Glutamatergic neuron (in vitro differentiated cells): ENCODE measurements at regions not wholly inside any gene's neighbourhood (a gene's known extent, or its start where the extent isn't known, plus 50 kb on each side); places are given as distances from the start of the nearest gene placed in this dataset.
A peak's percentile ranks its signal among the peaks of the same experiment; 100 is the strongest.

Experiments
- DNase-seq: peaks from one replicate; pipeline ENCODE4 v3.0.0; 2022
- H3K27ac Mint-ChIP-seq: one replicate; pipeline ENCODE4 v1.8.0; 2020; ENCODE audit warnings: mild to moderate bottlenecking, mixed read lengths, inconsistent platforms; ENCODE audit not compliant: unreplicated experiment
- H3K27me3 Mint-ChIP-seq: one replicate; pipeline ENCODE4 v1.8.0; 2020; ENCODE audit warnings: mild to moderate bottlenecking, moderate library complexity, mixed read lengths, inconsistent platforms; ENCODE audit not compliant: unreplicated experiment
- H3K36me3 Mint-ChIP-seq: one replicate; pipeline ENCODE4 v1.8.0; 2020; ENCODE audit warnings: mild to moderate bottlenecking, mixed read lengths, inconsistent platforms; ENCODE audit not compliant: unreplicated experiment
- H3K4me1 Mint-ChIP-seq: one replicate; pipeline ENCODE4 v1.8.0; 2020; ENCODE audit warnings: mild to moderate bottlenecking, low read depth, mixed read lengths, inconsistent platforms; ENCODE audit not compliant: unreplicated experiment
- H3K4me3 Mint-ChIP-seq: one replicate; pipeline ENCODE4 v1.8.0; 2020; ENCODE audit warnings: mild to moderate bottlenecking, mixed read lengths, inconsistent platforms; ENCODE audit not compliant: unreplicated experiment
- H3K9me3 Mint-ChIP-seq: one replicate; pipeline ENCODE4 v1.8.0; 2020; ENCODE audit warnings: mild to moderate bottlenecking, moderate library complexity, mixed read lengths, inconsistent platforms; ENCODE audit not compliant: unreplicated experiment
- TF ChIP-seq, protein P1 (sequence below): fragments of 200-600 bp; sonication (generic); IDR thresholded peaks from one replicate; pipeline ENCODE4 v1.5.0; 2021; ENCODE audit not compliant: partially characterized antibody, unreplicated experiment

DNA sequence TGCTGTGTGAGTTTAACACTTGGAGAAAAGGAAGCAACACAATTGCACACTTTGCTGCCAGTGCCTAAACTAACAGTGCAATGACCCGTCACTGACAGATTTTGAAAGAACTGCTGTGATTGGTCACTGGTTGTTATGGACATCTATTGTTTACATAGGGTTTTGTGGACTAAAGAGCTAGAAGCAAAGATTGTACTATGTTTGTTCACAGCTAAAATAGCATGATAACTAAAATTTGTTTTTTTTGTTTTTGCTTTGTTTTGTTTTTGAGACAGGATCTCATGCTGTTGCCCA lies 112.4 kb upstream of the GOLGA8J start:
- DNase-seq, result no peak
- Mint-ChIP-seq H3K4me1 (peaks cover 2% of the 10 kb centered on the region), H3K4me3 (no peak overlapping the region), H3K36me3 (peaks cover 5% of the 10 kb centered on the region), H3K27ac (no peak overlapping the region), H3K27me3 (peaks cover 10% of the 10 kb centered on the region), H3K9me3 (no peaks in the 10 kb centered on the region)
- TF ChIP-seq, protein P1, sequence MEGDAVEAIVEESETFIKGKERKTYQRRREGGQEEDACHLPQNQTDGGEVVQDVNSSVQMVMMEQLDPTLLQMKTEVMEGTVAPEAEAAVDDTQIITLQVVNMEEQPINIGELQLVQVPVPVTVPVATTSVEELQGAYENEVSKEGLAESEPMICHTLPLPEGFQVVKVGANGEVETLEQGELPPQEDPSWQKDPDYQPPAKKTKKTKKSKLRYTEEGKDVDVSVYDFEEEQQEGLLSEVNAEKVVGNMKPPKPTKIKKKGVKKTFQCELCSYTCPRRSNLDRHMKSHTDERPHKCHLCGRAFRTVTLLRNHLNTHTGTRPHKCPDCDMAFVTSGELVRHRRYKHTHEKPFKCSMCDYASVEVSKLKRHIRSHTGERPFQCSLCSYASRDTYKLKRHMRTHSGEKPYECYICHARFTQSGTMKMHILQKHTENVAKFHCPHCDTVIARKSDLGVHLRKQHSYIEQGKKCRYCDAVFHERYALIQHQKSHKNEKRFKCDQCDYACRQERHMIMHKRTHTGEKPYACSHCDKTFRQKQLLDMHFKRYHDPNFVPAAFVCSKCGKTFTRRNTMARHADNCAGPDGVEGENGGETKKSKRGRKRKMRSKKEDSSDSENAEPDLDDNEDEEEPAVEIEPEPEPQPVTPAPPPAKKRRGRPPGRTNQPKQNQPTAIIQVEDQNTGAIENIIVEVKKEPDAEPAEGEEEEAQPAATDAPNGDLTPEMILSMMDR, result no peak

DNA sequence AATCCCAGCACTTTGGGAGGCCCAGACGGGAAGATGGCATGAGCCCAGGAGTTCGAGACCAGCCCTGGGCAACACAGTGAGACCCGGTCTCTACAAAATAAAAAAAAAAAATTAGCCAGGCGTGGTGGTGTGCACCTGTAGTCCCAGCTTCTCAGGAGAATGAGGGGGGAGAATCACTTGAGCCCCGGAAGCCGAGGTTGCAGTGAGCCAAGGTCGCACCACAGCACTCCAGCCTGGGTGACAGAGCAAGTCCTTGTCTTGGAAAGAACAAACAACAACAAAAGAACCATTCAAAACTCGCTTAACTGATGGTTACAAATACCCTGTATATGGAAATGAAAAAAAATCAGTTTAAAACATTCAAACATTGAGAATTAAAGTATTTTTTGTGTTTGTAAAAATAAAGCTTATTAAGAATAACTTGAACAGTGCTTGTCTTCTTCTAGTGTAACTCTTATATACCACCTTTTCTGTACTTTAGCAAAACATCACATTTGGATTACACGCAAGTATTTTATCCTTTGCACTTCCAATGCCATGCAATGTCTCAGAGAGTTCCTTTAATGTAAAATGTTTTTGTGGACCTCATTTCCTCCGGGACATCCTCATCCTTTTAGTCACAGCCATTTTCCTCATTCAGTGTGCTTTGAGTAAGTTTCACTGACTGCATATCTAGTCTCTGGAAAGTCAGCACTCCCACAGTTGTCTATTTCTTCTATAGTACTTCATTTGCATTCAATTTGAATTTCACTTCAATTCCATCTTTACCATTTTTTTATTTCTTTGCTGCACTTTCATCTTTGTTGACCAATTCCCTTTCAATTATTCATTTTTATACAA lies 113.0 kb upstream of the GOLGA8J start:
- Mint-ChIP-seq H3K4me1 (peaks cover 2% of the 10 kb centered on the region), H3K9me3 (no peaks in the 10 kb centered on the region), H3K27ac (no peak overlapping the region), H3K4me3 (peak overlapping the region; percentile 47), H3K36me3 (peaks cover 5% of the 10 kb centered on the region), H3K27me3 (peaks cover 10% of the 10 kb centered on the region)
- DNase-seq, result no peak
- TF ChIP-seq, protein P1, result no peak

DNA sequence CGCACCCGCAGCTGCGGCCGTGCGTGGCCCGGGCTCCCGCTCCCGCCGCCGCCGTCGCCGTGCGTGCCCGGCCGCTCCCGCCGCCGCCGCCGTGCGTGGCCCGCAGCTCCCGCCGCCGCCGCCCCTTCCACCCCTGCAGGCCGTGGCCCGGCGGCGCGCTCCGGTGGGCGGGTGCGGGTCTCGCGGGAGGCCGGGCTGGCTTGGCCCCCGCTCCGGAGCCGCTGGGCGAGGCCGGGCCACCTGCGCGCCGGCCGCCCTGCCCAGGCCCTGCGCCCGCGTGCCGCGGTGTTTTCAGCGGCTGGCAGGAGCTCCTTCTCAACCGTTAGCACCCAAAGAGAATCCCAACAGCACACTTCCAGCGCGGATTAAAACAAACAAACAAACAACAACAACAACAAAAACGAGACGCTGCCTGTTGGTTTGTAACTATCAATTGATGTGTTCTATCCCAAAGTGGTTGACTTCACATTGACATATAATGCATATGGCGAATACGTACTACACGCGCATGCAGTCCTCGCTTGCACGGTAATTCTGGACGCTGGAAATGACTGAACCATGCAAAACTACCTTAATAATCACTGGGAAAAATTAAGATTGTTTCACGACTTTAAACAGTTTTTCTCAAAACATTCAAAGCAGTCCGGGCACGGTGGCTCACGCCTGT lies 113.7 kb upstream of the GOLGA8J start:
- peak overlapping the region; percentile 52 for H3K27ac Mint-ChIP-seq
- TF ChIP-seq, protein P1, result no peak
- peaks cover 5% of the 10 kb centered on the region for H3K36me3 Mint-ChIP-seq
- no peaks in the 10 kb centered on the region for H3K9me3 Mint-ChIP-seq
- no peak for DNase-seq
- peaks cover 10% of the 10 kb centered on the region for H3K27me3 Mint-ChIP-seq
- H3K4me1 Mint-ChIP-seq, result peaks cover 2% of the 10 kb centered on the region
- peak overlapping the region; percentile 89 for H3K4me3 Mint-ChIP-seq

DNA sequence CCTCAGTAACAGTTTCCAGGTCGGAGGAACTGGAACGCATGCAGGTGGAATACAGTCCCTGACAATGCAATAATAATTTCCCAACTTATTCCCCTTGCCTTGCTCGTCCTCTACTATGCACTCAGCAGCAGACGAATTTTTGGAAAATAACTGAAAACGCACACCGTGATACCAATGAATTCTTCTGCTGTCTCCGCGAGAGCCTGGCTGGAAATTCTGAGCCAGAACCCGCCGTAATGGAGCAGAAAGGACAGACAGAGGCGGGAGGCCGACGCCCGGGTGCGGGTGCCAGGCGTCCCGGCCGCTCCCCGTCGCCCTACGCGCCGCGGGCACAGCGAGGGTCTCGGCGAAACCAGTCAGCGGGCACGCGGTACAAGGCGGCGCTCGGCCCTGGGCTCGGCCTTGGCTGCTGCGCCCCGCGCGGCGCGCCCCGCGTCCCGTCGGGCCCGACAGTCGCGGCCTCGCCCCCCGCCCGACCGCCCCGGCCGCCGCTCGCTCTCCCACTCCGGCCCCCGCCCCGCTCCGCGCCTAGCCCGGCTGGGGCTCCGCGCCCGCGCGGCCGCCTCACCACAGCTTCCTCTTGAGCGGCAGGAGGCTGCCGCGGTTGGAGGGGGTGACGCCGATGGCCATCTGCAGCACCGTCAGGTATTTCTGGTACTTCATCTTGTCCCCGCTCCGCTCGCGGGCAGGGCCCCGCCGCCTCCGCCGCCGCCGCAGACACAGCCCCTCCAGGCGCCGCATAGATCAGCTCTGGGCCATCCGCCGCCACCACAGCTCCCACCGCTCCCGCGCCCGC lies 114.5 kb upstream of the GOLGA8J start:
- TF ChIP-seq, protein P1, result no peak
- Mint-ChIP-seq H3K9me3 (no peaks in the 10 kb centered on the region), H3K27me3 (peaks cover 10% of the 10 kb centered on the region), H3K27ac (peak overlapping the region; percentile 34), H3K4me1 (peaks cover 2% of the 10 kb centered on the region), H3K36me3 (peaks cover 5% of the 10 kb centered on the region), H3K4me3 (peak overlapping the region; percentile 68)
- DNase-seq, result peak; percentile 61
